NCI-H2227 treated with DMSO at 0.1 percent for 48 hours (cell line): ENCODE measurements at regions not wholly inside any gene's neighbourhood (a gene's known extent, or its start where the extent isn't known, plus 50 kb on each side); places are given as distances from the start of the nearest gene placed in this dataset.

ENCODE experiments used
- DNase-seq: peaks from one replicate; lab custom pipeline; 2025; lab: John Stamatoyannopoulos, UW

GRCh38 chr4:162640152-162640551 is 476.4 kb upstream of the FSTL5 start:
- DNase-seq: no peak

GRCh38 chr4:162634390-162634789 is 470.6 kb upstream of the FSTL5 start:
- DNase-seq: no peak

DNA sequence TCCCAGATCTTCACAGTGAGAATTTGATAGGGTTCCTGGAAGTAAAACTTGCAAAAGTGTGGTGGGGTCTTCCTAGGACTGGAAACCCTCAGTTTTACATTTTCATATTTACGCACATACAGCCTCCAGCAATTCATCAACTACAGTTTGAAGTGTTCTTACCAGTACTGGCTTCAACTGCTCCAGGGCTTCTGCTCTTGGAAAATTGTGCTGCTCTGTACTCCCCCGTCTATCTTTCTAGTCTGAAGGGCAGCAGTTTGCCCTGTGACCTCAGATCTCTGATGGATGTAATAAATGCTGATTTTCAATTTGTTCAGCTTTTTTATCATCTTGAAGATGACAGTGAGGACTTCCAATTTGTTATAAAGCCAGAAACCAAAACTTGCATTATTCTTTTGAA is 458.9 kb upstream of the FSTL5 start:
- DNase-seq: no peak

- no peak for DNase-seq
Measured at GRCh38 chr4:162610116-162610515, 446.3 kb upstream of the FSTL5 start.

- DNase-seq: no peak
Measured at GRCh38 chr4:162586266-162586665, 422.5 kb upstream of the FSTL5 start.

DNA sequence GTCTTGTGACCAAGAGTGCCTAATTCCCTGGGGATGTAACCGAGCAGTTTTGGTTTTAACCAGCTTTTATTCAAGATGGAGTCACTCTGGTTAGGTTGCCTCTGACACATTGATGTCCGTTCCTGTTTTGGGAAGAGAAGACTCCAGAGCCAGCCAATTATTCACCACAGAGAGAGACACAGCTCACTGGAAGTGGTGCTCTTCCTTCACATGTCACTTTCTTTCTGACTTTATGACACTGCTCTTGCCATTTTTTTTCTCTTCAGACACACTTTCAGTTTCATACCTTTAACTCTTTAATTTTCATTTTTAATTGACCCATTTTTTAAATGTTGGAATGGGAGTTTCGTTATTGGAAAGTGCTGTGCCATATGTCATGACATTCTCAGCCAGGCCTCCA is 418.4 kb upstream of the FSTL5 start:
- no peak for DNase-seq

DNA sequence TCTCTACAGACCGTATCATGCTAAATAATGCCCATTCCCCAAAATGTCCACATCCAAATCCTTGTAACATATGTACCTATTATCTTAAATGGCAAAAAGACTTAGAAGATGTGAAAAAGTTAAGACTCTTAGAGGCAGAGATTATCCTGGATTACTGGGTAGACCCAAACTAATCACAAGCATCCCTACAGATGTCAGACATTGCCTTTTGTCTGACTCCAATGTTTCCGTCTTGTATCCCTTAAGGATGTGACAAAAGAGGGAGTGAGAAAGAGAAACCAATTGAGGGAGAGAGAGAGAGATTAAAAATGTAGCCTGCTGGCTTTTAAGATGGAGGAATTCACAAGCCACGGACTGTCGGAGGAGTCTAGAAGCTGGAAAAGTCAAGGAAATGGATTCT is 401.9 kb upstream of the FSTL5 start:
- DNase-seq: no peak

DNA sequence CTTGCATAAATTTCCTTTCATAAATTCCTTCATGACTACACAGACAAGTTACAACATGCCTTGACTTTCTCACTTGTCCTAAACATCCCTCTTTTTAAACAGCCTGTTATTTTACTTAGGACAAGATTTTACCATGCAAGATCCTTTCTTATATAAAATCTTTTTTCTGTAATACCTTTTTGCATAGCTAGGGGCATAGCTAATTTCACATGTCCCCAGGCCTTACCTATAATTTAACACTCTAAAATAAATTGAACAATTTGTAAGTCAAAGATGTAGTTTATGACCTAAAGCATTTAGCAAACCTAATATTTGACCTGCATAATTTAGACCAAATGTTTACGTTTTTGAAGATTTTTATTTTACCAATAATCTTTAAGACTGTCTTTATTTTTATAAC is 396.3 kb upstream of the FSTL5 start:
- no peak for DNase-seq

DNA sequence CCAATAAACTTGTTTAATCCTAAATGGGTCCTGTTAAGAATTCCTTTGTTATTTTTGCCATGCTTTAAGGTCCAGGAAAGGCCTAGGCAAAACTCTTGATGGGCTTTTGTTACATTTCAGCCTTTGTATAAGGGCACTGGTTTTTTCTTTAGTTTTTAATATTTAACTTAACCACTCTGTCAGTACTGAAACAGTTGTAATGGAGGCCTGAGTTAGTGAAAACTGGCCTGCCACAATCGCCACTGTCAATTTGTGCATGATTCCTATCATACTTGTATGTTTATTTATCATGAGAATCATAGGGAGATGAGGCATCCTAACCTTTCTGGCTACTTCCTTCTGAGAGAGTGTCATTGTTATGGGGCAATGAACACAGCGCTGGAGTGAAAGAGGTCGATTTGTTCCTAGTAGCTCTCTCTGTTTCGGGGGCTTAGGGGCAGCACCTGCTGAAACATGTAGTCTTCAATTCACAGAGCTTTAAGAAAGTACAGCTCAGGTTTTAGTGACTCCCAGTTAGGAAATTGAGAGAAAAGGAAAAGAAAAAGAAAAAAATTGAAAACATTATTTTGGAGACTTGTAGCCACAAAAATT is 393.8 kb upstream of the FSTL5 start:
- DNase-seq: no peak

DNA sequence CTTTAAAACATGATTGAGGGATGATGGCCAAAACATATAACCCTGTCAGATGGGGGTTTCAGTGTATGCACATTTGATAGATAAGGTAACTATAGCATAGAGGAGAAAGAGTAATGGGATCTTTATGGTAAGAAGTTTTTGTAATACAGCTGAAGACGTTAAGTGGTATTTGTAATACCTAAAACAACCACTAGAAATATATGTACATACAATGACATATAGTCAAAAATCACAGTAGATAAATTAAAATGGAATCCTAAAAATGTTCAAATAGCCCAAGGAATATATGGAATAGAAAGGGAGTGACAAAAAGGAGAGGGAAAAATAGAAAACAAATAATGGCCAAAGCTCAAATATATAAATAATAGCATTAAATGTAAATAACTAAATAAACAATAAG is 371.3 kb upstream of the FSTL5 start:
- no peak for DNase-seq

GRCh38 chr4:162523171-162523570 is 359.4 kb upstream of the FSTL5 start:
- DNase-seq: no peak

DNA sequence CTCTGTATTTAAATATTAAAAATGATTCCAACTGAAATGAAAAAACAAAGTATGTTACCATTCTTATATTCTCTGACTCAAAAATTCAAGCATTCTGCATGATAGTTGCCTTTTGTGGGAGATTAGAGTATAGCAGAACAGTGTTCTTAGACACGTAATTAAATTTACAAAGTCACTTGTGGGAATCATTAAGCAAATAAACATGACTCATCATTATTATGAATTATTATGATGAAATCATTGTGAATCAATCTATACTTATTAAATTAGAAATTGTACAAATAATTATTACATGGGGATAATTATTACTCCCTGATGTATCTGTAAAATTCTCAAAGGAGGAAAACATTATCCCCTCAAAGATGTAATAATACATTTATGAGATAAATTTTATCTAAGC is 358.9 kb upstream of the FSTL5 start:
- DNase-seq: no peak

- DNase-seq: no peak
Measured at GRCh38 chr4:162510937-162511336, 347.1 kb upstream of the FSTL5 start.

GRCh38 chr4:162510115-162510514 is 346.3 kb upstream of the FSTL5 start:
- DNase-seq: no peak

GRCh38 chr4:162509333-162509732 is 345.5 kb upstream of the FSTL5 start:
- no peak for DNase-seq

DNA sequence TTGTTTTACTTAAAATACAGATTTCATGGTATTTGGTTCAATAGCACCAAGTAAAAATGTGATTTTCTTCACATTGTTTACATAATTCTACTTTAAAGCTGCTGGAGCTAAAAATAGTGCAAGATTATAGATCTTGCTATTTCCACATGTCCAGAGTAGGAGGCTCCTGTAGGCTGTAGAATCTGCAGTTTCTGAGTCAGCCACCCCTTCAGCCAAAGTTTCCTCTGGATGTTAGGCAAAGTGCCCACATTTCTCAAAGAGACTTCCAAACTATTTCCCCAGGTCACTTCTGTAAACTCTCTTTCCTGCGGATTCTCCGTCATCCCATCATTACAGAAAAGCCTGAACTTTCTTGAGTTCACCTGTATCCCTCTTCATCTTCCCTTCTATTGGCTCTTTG is 342.5 kb upstream of the FSTL5 start:
- no peak for DNase-seq

DNA sequence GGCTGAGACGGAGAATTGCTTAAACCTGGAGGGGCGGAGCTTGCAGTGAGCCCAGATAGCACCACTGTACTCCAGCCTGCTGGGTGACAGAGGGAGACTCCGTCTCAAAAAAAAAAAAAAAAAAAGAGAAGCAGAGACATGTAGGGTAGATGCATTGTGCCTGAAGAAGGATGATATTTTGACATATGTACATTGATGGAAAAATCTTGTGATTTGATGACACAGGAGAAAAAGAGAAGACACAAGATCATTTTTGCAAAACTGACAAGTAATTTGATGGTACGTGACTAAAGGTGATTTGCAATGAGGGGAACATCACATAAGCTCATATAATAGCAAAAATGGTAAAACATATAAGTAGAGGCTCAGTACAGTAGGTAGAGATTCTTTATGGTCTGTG is 340.1 kb upstream of the FSTL5 start:
- no peak for DNase-seq

GRCh38 chr4:162502109-162502508 is 338.3 kb upstream of the FSTL5 start:
- DNase-seq: no peak

GRCh38 chr4:162499478-162499877 is 335.7 kb upstream of the FSTL5 start:
- no peak for DNase-seq

GRCh38 chr4:162498168-162498567 is 334.4 kb upstream of the FSTL5 start:
- DNase-seq: no peak

DNA sequence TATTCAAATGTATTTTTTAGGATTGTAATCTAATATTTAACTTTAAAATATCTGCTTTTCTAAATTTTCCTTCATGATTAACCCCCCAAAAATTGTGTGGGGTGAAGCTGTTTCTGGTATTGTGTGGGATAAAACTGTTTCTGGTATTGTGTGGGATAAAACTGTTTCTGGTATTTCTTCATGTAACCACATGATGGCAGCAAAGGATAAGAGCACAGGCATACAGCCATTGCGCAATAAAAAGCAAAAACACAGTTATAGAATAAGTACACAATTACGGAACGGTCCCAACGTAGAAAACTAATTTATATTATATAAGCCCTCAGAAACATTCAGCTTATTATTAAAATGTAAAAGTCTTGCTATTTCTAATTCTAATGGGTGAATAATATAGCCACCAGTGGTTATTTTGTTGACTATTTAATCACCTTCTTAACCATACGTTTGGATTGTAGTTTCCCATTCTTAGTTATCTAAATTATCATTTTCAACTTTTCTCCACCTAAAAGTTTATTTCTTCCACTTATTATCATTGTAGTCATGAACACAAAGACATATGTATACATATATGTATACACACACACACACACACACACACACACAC is 333.9 kb upstream of the FSTL5 start:
- peak; percentile 0 for DNase-seq

DNA sequence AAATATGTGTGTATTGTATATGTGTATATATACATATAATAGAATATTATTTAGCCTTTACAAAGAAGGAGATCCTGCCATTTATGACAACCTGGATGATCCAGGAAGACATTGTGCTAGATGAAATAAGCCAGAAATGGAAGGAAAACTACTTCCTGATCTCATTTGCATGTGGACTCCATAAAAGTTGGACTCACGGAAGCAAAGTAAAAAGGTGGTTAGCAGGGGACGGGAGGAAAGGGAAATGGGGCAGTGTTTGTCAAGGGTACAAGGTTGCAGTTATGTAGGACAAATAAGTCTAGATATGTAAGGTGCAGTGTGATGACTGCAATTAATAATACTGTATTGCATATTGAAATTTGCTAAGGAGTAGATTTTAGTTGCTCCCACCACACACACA is 331.1 kb upstream of the FSTL5 start:
- DNase-seq: no peak

DNA sequence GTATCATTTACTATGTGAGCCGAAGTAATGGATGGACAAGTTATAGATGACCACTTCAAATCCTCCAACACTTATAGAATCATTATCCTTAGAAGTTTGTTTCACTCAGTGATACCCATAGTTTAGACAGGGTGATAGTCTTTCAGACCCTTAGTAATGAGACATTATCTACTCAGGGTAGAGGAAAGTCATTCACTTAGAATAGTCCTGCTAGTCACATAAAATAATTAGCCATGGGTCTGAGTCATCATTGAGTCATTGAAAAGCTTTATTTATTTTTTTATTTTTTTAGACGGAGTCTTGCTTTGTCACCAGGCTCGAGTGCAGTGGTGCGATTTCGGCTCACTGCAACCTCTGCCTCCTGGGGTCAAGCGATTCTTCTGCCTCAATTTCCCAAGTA is 321.7 kb upstream of the FSTL5 start:
- no peak for DNase-seq

GRCh38 chr4:162475246-162475645 is 311.4 kb upstream of the FSTL5 start:
- no peak for DNase-seq
